ENCODE measurements at regions not wholly inside any gene's neighbourhood (a gene's known extent, or its start where the extent isn't known, plus 50 kb on each side); places are given as distances from the start of the nearest gene placed in this dataset.

- H3K27ac ChIP-seq (ENCODE audit: low read depth): no peak overlapping the region
- WGBS: 93% methylated on average over 1 of the region's 1 CpG
- H3K36me3 ChIP-seq (ENCODE audit: insufficient read depth): no peaks in the 10 kb centered on the region
- no peak overlapping the region for H3K4me3 ChIP-seq (ENCODE audit: low read depth, low read length)
- no peaks in the 10 kb centered on the region for H3K4me1 ChIP-seq (ENCODE audit: insufficient read depth)
- no peak for DNase-seq (ENCODE audit: extremely low spot score)
These were observed 111.5 kb upstream of the CDH12 start for GRCh38 chr5:22964632-22965031.

- Histone ChIP-seq H3K4me1 (ENCODE audit: insufficient read depth) (no peaks in the 10 kb centered on the region), H3K36me3 (ENCODE audit: insufficient read depth) (no peaks in the 10 kb centered on the region), H3K27ac (ENCODE audit: low read depth) (no peak overlapping the region), H3K4me3 (ENCODE audit: low read depth, low read length) (no peak overlapping the region)
- no peak for DNase-seq (ENCODE audit: extremely low spot score)
- 88% methylated on average over 3 of the region's 3 CpGs for WGBS
These were observed 105.5 kb upstream of the CDH12 start for GRCh38 chr5:22958462-22959262.

GRCh38 chr5:22947921-22948320, 94.8 kb upstream of the CDH12 start:
- no peaks in the 10 kb centered on the region for H3K4me1 ChIP-seq (ENCODE audit: insufficient read depth)
- WGBS: 78% methylated on average over 1 of the region's 1 CpG
- no peaks in the 10 kb centered on the region for H3K36me3 ChIP-seq (ENCODE audit: insufficient read depth)
- H3K27ac ChIP-seq (ENCODE audit: low read depth): no peak overlapping the region
- DNase-seq (ENCODE audit: extremely low spot score): no peak
- H3K4me3 ChIP-seq (ENCODE audit: low read depth, low read length): no peak overlapping the region

- Histone ChIP-seq H3K4me3 (ENCODE audit: low read depth, low read length) (no peak overlapping the region), H3K36me3 (ENCODE audit: insufficient read depth) (no peaks in the 10 kb centered on the region), H3K4me1 (ENCODE audit: insufficient read depth) (no peaks in the 10 kb centered on the region), H3K27ac (ENCODE audit: low read depth) (no peak overlapping the region)
- 90% methylated on average over 4 of the region's 4 CpGs for WGBS
- DNase-seq (ENCODE audit: extremely low spot score): no peak
These were observed 85.2 kb upstream of the CDH12 start for GRCh38 chr5:22938362-22938761.

GRCh38 chr5:22928821-22929482, 75.8 kb upstream of the CDH12 start:
- DNase-seq (ENCODE audit: extremely low spot score): no peak

GRCh38 chr5:22926574-22926973, 73.4 kb upstream of the CDH12 start:
- no peaks in the 10 kb centered on the region for H3K4me1 ChIP-seq (ENCODE audit: insufficient read depth)
- no peak for DNase-seq (ENCODE audit: extremely low spot score)
- H3K36me3 ChIP-seq (ENCODE audit: insufficient read depth): no peaks in the 10 kb centered on the region
- no peak overlapping the region for H3K27ac ChIP-seq (ENCODE audit: low read depth)
- H3K4me3 ChIP-seq (ENCODE audit: low read depth, low read length): no peak overlapping the region
- whole genome bisulfite sequencing: 30% methylated on average over 1 of the region's 1 CpG

More at GRCh38 chr5:22928821-22929482, 75.8 kb upstream of the CDH12 start:
- Histone ChIP-seq H3K4me3 (ENCODE audit: low read depth, low read length) (no peak overlapping the region), H3K4me1 (ENCODE audit: insufficient read depth) (no peaks in the 10 kb centered on the region), H3K27ac (ENCODE audit: low read depth) (no peak overlapping the region), H3K36me3 (ENCODE audit: insufficient read depth) (no peaks in the 10 kb centered on the region)
- WGBS: 66% methylated on average over 1 of the region's 1 CpG

- Histone ChIP-seq H3K36me3 (ENCODE audit: insufficient read depth) (no peaks in the 10 kb centered on the region), H3K4me1 (ENCODE audit: insufficient read depth) (no peaks in the 10 kb centered on the region), H3K27ac (ENCODE audit: low read depth) (no peak overlapping the region), H3K4me3 (ENCODE audit: low read depth, low read length) (no peak overlapping the region)
- DNase-seq (ENCODE audit: extremely low spot score): no peak
- WGBS: 59% methylated on average over 4 of the region's 4 CpGs
These were observed 65.4 kb upstream of the CDH12 start for GRCh38 chr5:22918511-22918910.

GRCh38 chr5:22916393-22916792, 63.2 kb upstream of the CDH12 start:
- Histone ChIP-seq H3K36me3 (ENCODE audit: insufficient read depth) (no peaks in the 10 kb centered on the region), H3K4me1 (ENCODE audit: insufficient read depth) (no peaks in the 10 kb centered on the region), H3K27ac (ENCODE audit: low read depth) (no peak overlapping the region), H3K4me3 (ENCODE audit: low read depth, low read length) (no peak overlapping the region)
- WGBS: 51% methylated on average over 1 of the region's 1 CpG
- DNase-seq (ENCODE audit: extremely low spot score): no peak

- H3K27ac ChIP-seq (ENCODE audit: low read depth): no peak overlapping the region
- H3K4me1 ChIP-seq (ENCODE audit: insufficient read depth): no peaks in the 10 kb centered on the region
- DNase-seq (ENCODE audit: extremely low spot score): no peak
- no peak overlapping the region for H3K4me3 ChIP-seq (ENCODE audit: low read depth, low read length)
- no peaks in the 10 kb centered on the region for H3K36me3 ChIP-seq (ENCODE audit: insufficient read depth)
These were observed 57.9 kb upstream of the CDH12 start for GRCh38 chr5:22911019-22911418.

GRCh38 chr5:22910523-22910922, 57.4 kb upstream of the CDH12 start:
- no peaks in the 10 kb centered on the region for H3K36me3 ChIP-seq (ENCODE audit: insufficient read depth)
- H3K4me3 ChIP-seq (ENCODE audit: low read depth, low read length): no peak overlapping the region
- no peak for DNase-seq (ENCODE audit: extremely low spot score)
- no peak overlapping the region for H3K27ac ChIP-seq (ENCODE audit: low read depth)
- no peaks in the 10 kb centered on the region for H3K4me1 ChIP-seq (ENCODE audit: insufficient read depth)
- WGBS: 35% methylated on average over 1 of the region's 1 CpG

GRCh38 chr5:22908586-22908985, 55.4 kb upstream of the CDH12 start:
- no peaks in the 10 kb centered on the region for H3K36me3 ChIP-seq (ENCODE audit: insufficient read depth)
- no peak overlapping the region for H3K27ac ChIP-seq (ENCODE audit: low read depth)
- no peak overlapping the region for H3K4me3 ChIP-seq (ENCODE audit: low read depth, low read length)
- no peak for DNase-seq (ENCODE audit: extremely low spot score)
- no peaks in the 10 kb centered on the region for H3K4me1 ChIP-seq (ENCODE audit: insufficient read depth)

- H3K4me1 ChIP-seq (ENCODE audit: insufficient read depth): no peaks in the 10 kb centered on the region
- no peak overlapping the region for H3K4me3 ChIP-seq (ENCODE audit: low read depth, low read length)
- H3K27ac ChIP-seq (ENCODE audit: low read depth): no peak overlapping the region
- no peak for DNase-seq (ENCODE audit: extremely low spot score)
- no peaks in the 10 kb centered on the region for H3K36me3 ChIP-seq (ENCODE audit: insufficient read depth)
- 70% methylated on average over 1 of the region's 1 CpG for WGBS
These were observed 55.0 kb upstream of the CDH12 start for GRCh38 chr5:22908129-22908528.
